ENCODE measurements at regions not wholly inside any gene's neighbourhood (a gene's known extent, or its start where the extent isn't known, plus 50 kb on each side); places are given as distances from the start of the nearest gene placed in this dataset.

DNA sequence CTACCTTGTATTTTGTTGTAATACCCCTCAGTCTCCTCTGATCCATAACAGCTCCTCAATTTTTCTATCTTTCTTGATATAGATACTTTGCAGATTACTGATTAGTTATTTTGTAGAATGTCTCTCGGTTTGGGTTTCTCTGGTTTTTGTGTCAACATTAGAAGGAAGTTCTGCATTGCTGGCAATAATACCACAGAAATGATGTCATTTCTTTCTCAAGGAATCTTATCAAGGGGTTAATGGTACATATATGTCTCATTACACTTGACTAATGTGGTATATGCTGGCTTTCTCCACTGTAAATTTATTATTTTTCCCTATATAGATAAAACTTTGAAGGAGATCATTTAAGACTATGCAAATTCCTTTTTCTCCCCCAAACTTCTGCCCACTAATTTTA, 183.6 kb upstream of the DKK2 start:
- intact Hi-C loops (cut with micrococcal nuclease): no loop called here
- Histone ChIP-seq H3K27me3 (replicated peaks in 1 of 4; ENCODE audit: control extremely low read depth in 1 of 4, control insufficient read depth in 3 of 4, insufficient read depth in 4 of 4, low read length in 3 of 4) (no peaks in the 10 kb centered on the region), H3K79me2 (ENCODE audit: control insufficient read depth, insufficient read depth, low read length) (no peaks in the 10 kb centered on the region), H3K4me2 (replicated peaks; ENCODE audit: low read depth, low read length, poor library complexity, severe bottlenecking) (no peak overlapping the region), H3K9me3 (ENCODE audit: control extremely low read depth in 1 of 3, control insufficient read depth in 2 of 3, insufficient read depth in 1 of 3, low read length in 2 of 3) (peaks cover 0 to 1% (median 0%) of the 10 kb centered on the region in 3 donors), H4K20me1 (ENCODE audit: control insufficient read depth, insufficient read depth, low read length, poor library complexity, severe bottlenecking) (no peaks in the 10 kb centered on the region), H3K27ac (ENCODE audit: low read length in 2 of 2) (no peak overlapping the region), H3K4me1 (ENCODE audit: control insufficient read depth in 2 of 2, insufficient read depth in 2 of 2, low read length in 2 of 2) (no peaks in the 10 kb centered on the region), H3K36me3 (replicated peaks in 1 of 2; ENCODE audit: control extremely low read depth in 1 of 2, control insufficient read depth in 1 of 2, extremely low read depth in 1 of 2, insufficient read depth in 2 of 2, low read length in 1 of 2) (no peaks in the 10 kb centered on the region), H3K4me3 (ENCODE audit: control extremely low read depth in 1 of 5, extremely low read depth in 1 of 5, insufficient read depth in 1 of 5, low read depth in 2 of 5, low read length in 4 of 5) (no peak overlapping the region), H3K9ac (ENCODE audit: low read length) (no peak overlapping the region), H2AFZ (ENCODE audit: insufficient read depth, low read depth, low read length, poor library complexity, severe bottlenecking) (no peak overlapping the region)
- WGBS (ENCODE audit: insufficient coverage): no CpG with 5 or more reads among the region's 1 CpG
- Mint-ChIP-seq H3K9me3 (ENCODE audit: insufficient read depth) (peaks cover 2% of the 10 kb centered on the region), H3K4me3 (no peak overlapping the region), H3K27ac (no peak overlapping the region), H3K27me3 (no peaks in the 10 kb centered on the region), H3K4me1 (no peaks in the 10 kb centered on the region)
- ChIA-PET CTCF (no interaction called here), POLR2A (no interaction called here)
- no peak for ATAC-seq (ENCODE audit: low read depth)
- no peak for DNase-seq
- TF ChIP-seq EZH2 (IDR thresholded peaks at IDR 0.05; ENCODE audit: borderline replicate concordance, insufficient read depth, low read depth, low read length, poor library complexity, severe bottlenecking) (no peak), CTCF (IDR thresholded peaks at IDR 0.05) (no peak)

- Histone ChIP-seq H3K36me3 (replicated peaks in 1 of 2; ENCODE audit: control extremely low read depth in 1 of 2, control insufficient read depth in 1 of 2, extremely low read depth in 1 of 2, insufficient read depth in 2 of 2, low read length in 1 of 2) (no peaks in the 10 kb centered on the region), H3K4me2 (replicated peaks; ENCODE audit: low read depth, low read length, poor library complexity, severe bottlenecking) (no peak overlapping the region), H3K9ac (ENCODE audit: low read length) (no peak overlapping the region), H3K9me3 (ENCODE audit: control extremely low read depth in 1 of 3, control insufficient read depth in 2 of 3, insufficient read depth in 1 of 3, low read length in 2 of 3) (no peaks in the 10 kb centered on the region), H3K27ac (ENCODE audit: low read length in 2 of 2) (no peak overlapping the region), H2AFZ (ENCODE audit: insufficient read depth, low read depth, low read length, poor library complexity, severe bottlenecking) (no peak overlapping the region), H3K4me1 (ENCODE audit: control insufficient read depth in 2 of 2, insufficient read depth in 2 of 2, low read length in 2 of 2) (no peaks in the 10 kb centered on the region), H3K79me2 (ENCODE audit: control insufficient read depth, insufficient read depth, low read length) (no peaks in the 10 kb centered on the region), H3K4me3 (ENCODE audit: control extremely low read depth in 1 of 5, extremely low read depth in 1 of 5, insufficient read depth in 1 of 5, low read depth in 2 of 5, low read length in 4 of 5) (no peak overlapping the region), H4K20me1 (ENCODE audit: control insufficient read depth, insufficient read depth, low read length, poor library complexity, severe bottlenecking) (no peaks in the 10 kb centered on the region), H3K27me3 (replicated peaks in 1 of 4; ENCODE audit: control extremely low read depth in 1 of 4, control insufficient read depth in 3 of 4, insufficient read depth in 4 of 4, low read length in 3 of 4) (no peaks in the 10 kb centered on the region)
- Mint-ChIP-seq H3K27me3 (no peaks in the 10 kb centered on the region), H3K27ac (no peak overlapping the region), H3K4me3 (no peak overlapping the region), H3K4me1 (no peaks in the 10 kb centered on the region), H3K9me3 (ENCODE audit: insufficient read depth) (no peaks in the 10 kb centered on the region)
- ChIA-PET POLR2A (no interaction called here), CTCF (no interaction called here)
- DNase-seq: no peak
- ATAC-seq (ENCODE audit: low read depth): no peak
- intact Hi-C loops (cut with micrococcal nuclease): no loop called here
- TF ChIP-seq EZH2 (IDR thresholded peaks at IDR 0.05; ENCODE audit: borderline replicate concordance, insufficient read depth, low read depth, low read length, poor library complexity, severe bottlenecking) (no peak), CTCF (IDR thresholded peaks at IDR 0.05) (no peak)
These were observed 180.3 kb upstream of the DKK2 start for GRCh38 chr4:107216379-107216778.

Data from B cell (primary cell).